Spleen (tissue), 7 donors: ENCODE measurements at regions not wholly inside any gene's neighbourhood (a gene's known extent, or its start where the extent isn't known, plus 50 kb on each side); places are given as distances from the start of the nearest gene placed in this dataset.

Source experiments
- CTCF ChIP-seq, 11 experiments: fragments of 200-600 bp in 7 of 11; fragments of 450-650 bp in 4 of 11; sonication (generic) in 4 of 11; IDR thresholded peaks in 8 of 11; conservative IDR thresholded peaks in 3 of 11; 1 replicate in 7 of 11; 2 replicates in 4 of 11; pipeline versions ENCODE4 v1.4.0 to v1.8.0; 2016 to 2021; ENCODE audit warnings: antibody characterized with exemption in 11 of 11, inconsistent platforms in 4 of 11, mild to moderate bottlenecking in 1 of 11
- POLR2A ChIP-seq, 3 donors: fragments of 450-650 bp; IDR thresholded peaks; one replicate each; pipeline ENCODE4 v1.5.1; 2017; ENCODE audit warnings: antibody characterized with exemption in 3 of 3, mild to moderate bottlenecking in 1 of 3
- POLR2AphosphoS5 ChIP-seq, 3 donors: sonication (generic); formaldehyde crosslinking; IDR thresholded peaks; one replicate each; pipeline ENCODE4 v1.5.1; 2017; ENCODE audit warnings: antibody characterized with exemption in 3 of 3
- donor health status: DM: no; HTN: no; CAD: no; lungs with moderate emphysema.
- donor health status: DM: no; HTN: no; CAD: no.
- donor health status: DM: no; HTN: no; CAD: no.

GRCh38 chr11:127056338-127056971 is 55.9 kb upstream of the KIRREL3 start:
- no peak for TF ChIP-seq POLR2AphosphoS5 (IDR thresholded peaks at IDR 0.05)
- TF ChIP-seq CTCF (IDR thresholded peaks at IDR 0.05 in 8 of 11, conservative IDR thresholded peaks at IDR 0.05 in 3 of 11) = no peak
- no peak for TF ChIP-seq POLR2A (IDR thresholded peaks at IDR 0.05)
